GM12878 (cell line): ENCODE measurements at regions not wholly inside any gene's neighbourhood (a gene's known extent, or its start where the extent isn't known, plus 50 kb on each side); places are given as distances from the start of the nearest gene placed in this dataset.

Experiments
- EZH2 ChIP-seq: IDR thresholded peaks from 2 replicates; pipeline ENCODE4 v1.6.1; 2012; ENCODE audit warnings: low read depth, mild to moderate bottlenecking, control low read depth, inconsistent platforms, low read length, borderline replicate concordance; ENCODE audit not compliant: control insufficient read depth
- JUNB ChIP-seq: IDR thresholded peaks from 2 replicates; pipeline ENCODE4 v1.6.1; 2016; ENCODE audit warnings: antibody characterized with exemption, mild to moderate bottlenecking
- POLR2A ChIP-seq: IDR thresholded peaks from 2 replicates; pipeline ENCODE4 v1.6.1; 2011; ENCODE audit warnings: low read depth, mild to moderate bottlenecking, low read length
- TF ChIP-seq, protein P1 (sequence below), 3 experiments: IDR thresholded peaks in 2 of 3; conservative IDR thresholded peaks in 1 of 3; 2 replicates each; pipeline ENCODE4 v1.5.1; 2011; ENCODE audit warnings: low read depth in 3 of 3, low read length in 3 of 3, mild to moderate bottlenecking in 3 of 3, control low read depth in 2 of 3, moderate library complexity in 2 of 3, inconsistent platforms in 1 of 3, mixed read lengths in 1 of 3; ENCODE audit not compliant: control insufficient read depth in 2 of 3, insufficient read depth in 1 of 3; ENCODE audit errors: extremely low read depth in 1 of 3
- TF ChIP-seq, protein P2 (sequence below): IDR thresholded peaks from 2 replicates; pipeline ENCODE4 v1.6.1; 2011; ENCODE audit warnings: low read depth, low read length, improper control_type of control experiment, borderline replicate concordance

GRCh38 chr2:188845692-188846091, 128.5 kb upstream of the COL3A1 start:
- no peak for TF ChIP-seq POLR2A
- no peak for TF ChIP-seq JUNB
- TF ChIP-seq, protein P1, sequence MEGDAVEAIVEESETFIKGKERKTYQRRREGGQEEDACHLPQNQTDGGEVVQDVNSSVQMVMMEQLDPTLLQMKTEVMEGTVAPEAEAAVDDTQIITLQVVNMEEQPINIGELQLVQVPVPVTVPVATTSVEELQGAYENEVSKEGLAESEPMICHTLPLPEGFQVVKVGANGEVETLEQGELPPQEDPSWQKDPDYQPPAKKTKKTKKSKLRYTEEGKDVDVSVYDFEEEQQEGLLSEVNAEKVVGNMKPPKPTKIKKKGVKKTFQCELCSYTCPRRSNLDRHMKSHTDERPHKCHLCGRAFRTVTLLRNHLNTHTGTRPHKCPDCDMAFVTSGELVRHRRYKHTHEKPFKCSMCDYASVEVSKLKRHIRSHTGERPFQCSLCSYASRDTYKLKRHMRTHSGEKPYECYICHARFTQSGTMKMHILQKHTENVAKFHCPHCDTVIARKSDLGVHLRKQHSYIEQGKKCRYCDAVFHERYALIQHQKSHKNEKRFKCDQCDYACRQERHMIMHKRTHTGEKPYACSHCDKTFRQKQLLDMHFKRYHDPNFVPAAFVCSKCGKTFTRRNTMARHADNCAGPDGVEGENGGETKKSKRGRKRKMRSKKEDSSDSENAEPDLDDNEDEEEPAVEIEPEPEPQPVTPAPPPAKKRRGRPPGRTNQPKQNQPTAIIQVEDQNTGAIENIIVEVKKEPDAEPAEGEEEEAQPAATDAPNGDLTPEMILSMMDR (IDR thresholded peaks at IDR 0.05 in 2 of 3, conservative IDR thresholded peaks at IDR 0.05 in 1 of 3; ENCODE audit: control insufficient read depth in 2 of 3, extremely low read depth in 1 of 3, insufficient read depth in 1 of 3, low read depth in 3 of 3, low read length in 3 of 3): no peak
- TF ChIP-seq, protein P2, sequence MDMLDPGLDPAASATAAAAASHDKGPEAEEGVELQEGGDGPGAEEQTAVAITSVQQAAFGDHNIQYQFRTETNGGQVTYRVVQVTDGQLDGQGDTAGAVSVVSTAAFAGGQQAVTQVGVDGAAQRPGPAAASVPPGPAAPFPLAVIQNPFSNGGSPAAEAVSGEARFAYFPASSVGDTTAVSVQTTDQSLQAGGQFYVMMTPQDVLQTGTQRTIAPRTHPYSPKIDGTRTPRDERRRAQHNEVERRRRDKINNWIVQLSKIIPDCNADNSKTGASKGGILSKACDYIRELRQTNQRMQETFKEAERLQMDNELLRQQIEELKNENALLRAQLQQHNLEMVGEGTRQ: no peak
- TF ChIP-seq EZH2: no peak
